Femur (tissue), 1 donor: ENCODE measurements at regions not wholly inside any gene's neighbourhood (a gene's known extent, or its start where the extent isn't known, plus 50 kb on each side); places are given as distances from the start of the nearest gene placed in this dataset.
"Not testable (repeated sequence)": the region's sequence is repeated elsewhere in the genome, so short reads cannot be mapped to it uniquely, and the experiment has no call there.

Experiments
- DNase-seq: peaks from one replicate; pipeline ENCODE4 v3.0.0-alpha.2; 2017

- no peak for DNase-seq
Observed at GRCh38 chr4:129905256-129905655, 809.3 kb downstream of the C4orf33 start.

- no peak for DNase-seq
Observed at GRCh38 chr4:129908117-129908516, 812.2 kb downstream of the C4orf33 start.

GRCh38 chr4:129916991-129917390 lies 821.0 kb downstream of the C4orf33 start:
- DNase-seq, result no peak

- no peak for DNase-seq
Observed at GRCh38 chr4:129917651-129918050, 821.7 kb downstream of the C4orf33 start.

GRCh38 chr4:129926936-129927335 lies 831.0 kb downstream of the C4orf33 start:
- no peak for DNase-seq

GRCh38 chr4:129929052-129929451 lies 833.1 kb downstream of the C4orf33 start:
- DNase-seq, result no peak

- no peak for DNase-seq
Observed at GRCh38 chr4:129929984-129930383, 834.0 kb downstream of the C4orf33 start.

GRCh38 chr4:129950217-129950616 lies 854.3 kb downstream of the C4orf33 start:
- DNase-seq, result no peak

GRCh38 chr4:129966175-129966574 lies 870.2 kb downstream of the C4orf33 start:
- no peak for DNase-seq

GRCh38 chr4:129968366-129968765 lies 872.4 kb downstream of the C4orf33 start:
- DNase-seq, result no peak

GRCh38 chr4:129968778-129969177 lies 872.8 kb downstream of the C4orf33 start:
- no peak for DNase-seq

- no peak for DNase-seq
Observed at GRCh38 chr4:129970801-129971200, 874.8 kb downstream of the C4orf33 start.

GRCh38 chr4:129971419-129971818 lies 875.5 kb downstream of the C4orf33 start:
- no peak for DNase-seq

- no peak for DNase-seq
Observed at GRCh38 chr4:129972257-129972656, 876.3 kb downstream of the C4orf33 start.

- no peak for DNase-seq
Observed at GRCh38 chr4:129974730-129975129, 878.8 kb downstream of the C4orf33 start.

- no peak for DNase-seq
Observed at GRCh38 chr4:129978315-129978714, 882.4 kb downstream of the C4orf33 start.

GRCh38 chr4:129988957-129989356 lies 893.0 kb downstream of the C4orf33 start:
- DNase-seq, result no peak

GRCh38 chr4:129994715-129995114 lies 898.8 kb downstream of the C4orf33 start:
- DNase-seq, result no peak

- DNase-seq, result no peak
Observed at GRCh38 chr4:129998436-129999150, 902.6 kb downstream of the C4orf33 start.

GRCh38 chr4:129999156-129999555 lies 903.2 kb downstream of the C4orf33 start:
- DNase-seq, result no peak

GRCh38 chr4:130008461-130008860 lies 912.5 kb downstream of the C4orf33 start:
- DNase-seq, result no peak

GRCh38 chr4:130012806-130013205 lies 916.9 kb downstream of the C4orf33 start:
- DNase-seq, result not testable (repeated sequence)

- no peak for DNase-seq
Observed at GRCh38 chr4:130021706-130022105, 925.8 kb downstream of the C4orf33 start.

GRCh38 chr4:130023088-130023487 lies 927.1 kb downstream of the C4orf33 start:
- DNase-seq, result no peak

GRCh38 chr4:130025701-130026100 lies 929.7 kb downstream of the C4orf33 start:
- no peak for DNase-seq
